ENCODE measurements at regions not wholly inside any gene's neighbourhood (a gene's known extent, or its start where the extent isn't known, plus 50 kb on each side); places are given as distances from the start of the nearest gene placed in this dataset.
"Not testable (repeated sequence)": the region's sequence is repeated elsewhere in the genome, so short reads cannot be mapped to it uniquely, and the experiment has no call there.

DNA sequence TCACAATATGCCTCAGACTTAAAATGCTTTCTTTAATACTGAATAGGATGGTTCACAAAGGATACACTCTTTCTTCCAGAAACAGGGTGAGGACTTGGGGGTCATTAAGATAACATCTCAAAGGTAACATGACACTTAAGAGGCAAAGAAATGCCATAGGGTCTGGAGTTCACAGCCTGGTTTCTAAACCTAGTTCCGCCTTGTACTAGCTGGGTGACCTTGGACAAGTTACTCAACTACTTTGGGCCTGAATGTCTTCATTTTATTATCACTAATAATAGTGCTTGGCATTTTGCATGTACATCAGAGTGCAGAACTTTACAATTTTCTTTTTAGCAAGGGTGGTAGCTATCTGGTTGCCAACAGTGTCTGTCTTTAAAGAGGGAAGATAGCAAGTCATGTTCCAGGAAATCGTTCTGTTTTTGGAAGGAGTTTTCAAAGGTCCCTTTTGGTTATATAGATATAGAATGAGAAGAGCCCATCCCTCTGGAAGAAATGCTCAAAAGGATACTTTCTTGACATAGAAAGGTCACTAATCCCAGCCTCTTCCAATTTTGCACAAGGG is 257.8 kb downstream of the NUAK1 start:
- no peak overlapping the region for H3K27ac ChIP-seq
- no peaks in the 10 kb centered on the region for H3K4me1 ChIP-seq
- no peaks in the 10 kb centered on the region for H3K27me3 ChIP-seq
- intact Hi-C loops (cut with DNase I): no loop called here
- no peaks in the 10 kb centered on the region for H3K9me3 ChIP-seq
- ATAC-seq (no peak), DNase-seq (no peak)
- TF ChIP-seq CTCF (IDR thresholded peaks at IDR 0.05): no peak
- H3K4me3 ChIP-seq: no peak overlapping the region
- no peaks in the 10 kb centered on the region for H3K36me3 ChIP-seq

GRCh38 chr12:105882404-105882803 is 256.4 kb downstream of the NUAK1 start:
- ATAC-seq (no peak), DNase-seq (no peak)
- intact Hi-C loops (cut with DNase I): no loop called here
- no peak for TF ChIP-seq CTCF (IDR thresholded peaks at IDR 0.05)
- no peaks in the 10 kb centered on the region for H3K27me3 ChIP-seq
- no peak overlapping the region for H3K27ac ChIP-seq
- no peaks in the 10 kb centered on the region for H3K36me3 ChIP-seq
- H3K9me3 ChIP-seq: no peaks in the 10 kb centered on the region
- H3K4me1 ChIP-seq: no peaks in the 10 kb centered on the region
- H3K4me3 ChIP-seq: no peak overlapping the region

- Histone ChIP-seq H3K27me3 (no peaks in the 10 kb centered on the region), H3K9me3 (no peaks in the 10 kb centered on the region), H3K36me3 (no peaks in the 10 kb centered on the region), H3K4me1 (no peaks in the 10 kb centered on the region), H3K27ac (no peak overlapping the region), H3K4me3 (no peak overlapping the region)
- intact Hi-C loops (cut with DNase I): no loop called here
- DNase-seq: no peak
- ATAC-seq: no peak
- TF ChIP-seq CTCF (IDR thresholded peaks at IDR 0.05): no peak
Observed at GRCh38 chr12:105887131-105887530, 251.6 kb downstream of the NUAK1 start.

DNA sequence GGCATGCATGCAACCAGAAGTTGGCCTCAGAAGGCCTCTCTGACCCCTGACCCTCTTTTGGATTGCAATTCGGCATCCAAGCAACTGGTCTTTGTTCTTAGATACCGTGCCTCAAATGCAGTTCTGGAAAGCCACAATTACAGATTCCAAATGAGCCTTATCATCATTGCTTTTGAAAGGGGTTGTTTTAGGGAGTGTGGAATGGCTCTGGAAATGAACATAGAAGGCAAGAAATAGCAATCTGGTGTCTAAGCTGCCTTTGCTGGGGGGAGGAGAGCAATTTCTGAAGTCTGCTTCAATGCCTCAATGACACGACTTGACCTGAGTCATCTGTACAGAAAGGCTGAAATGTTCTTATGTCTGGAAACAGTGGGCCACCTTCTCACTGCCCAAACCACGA is 250.1 kb downstream of the NUAK1 start:
- TF ChIP-seq CTCF (IDR thresholded peaks at IDR 0.05): no peak
- ATAC-seq: no peak

GRCh38 chr12:105892362-105892910 is 246.3 kb downstream of the NUAK1 start:
- TF ChIP-seq CTCF (IDR thresholded peaks at IDR 0.05): no peak
- intact Hi-C loops (cut with DNase I): no loop called here
- ATAC-seq (no peak), DNase-seq (no peak)
- H3K4me3 ChIP-seq: no peak overlapping the region
- no peak overlapping the region for H3K27ac ChIP-seq
- no peaks in the 10 kb centered on the region for H3K36me3 ChIP-seq
- H3K9me3 ChIP-seq: no peaks in the 10 kb centered on the region
- H3K27me3 ChIP-seq: no peaks in the 10 kb centered on the region
- no peaks in the 10 kb centered on the region for H3K4me1 ChIP-seq

More for the DNA sequence above, 250.1 kb downstream of the NUAK1 start:
- Histone ChIP-seq H3K36me3 (no peaks in the 10 kb centered on the region), H3K9me3 (no peaks in the 10 kb centered on the region), H3K27ac (no peak overlapping the region), H3K27me3 (no peaks in the 10 kb centered on the region), H3K4me3 (no peak overlapping the region), H3K4me1 (no peaks in the 10 kb centered on the region)
- no peak for DNase-seq
- intact Hi-C loops (cut with DNase I): no loop called here

- H3K36me3 ChIP-seq: not testable (repeated sequence)
Observed at GRCh38 chr12:105895197-105895832, 243.4 kb downstream of the NUAK1 start.

More at GRCh38 chr12:105895197-105895832, 243.4 kb downstream of the NUAK1 start:
- DNase-seq; H3K4me3 ChIP-seq; H3K27me3 ChIP-seq; ATAC-seq; H3K27ac ChIP-seq; intact Hi-C loops (cut with DNase I); H3K4me1 ChIP-seq; H3K9me3 ChIP-seq: not testable (repeated sequence)
